Esophagus squamous epithelium (tissue), 5 donors: ENCODE measurements at regions not wholly inside any gene's neighbourhood (a gene's known extent, or its start where the extent isn't known, plus 50 kb on each side); places are given as distances from the start of the nearest gene placed in this dataset.

ENCODE experiments used
- DNase-seq: peaks from one replicate; lab custom pipeline; 2025; lab: John Stamatoyannopoulos, UW
- H3K27ac ChIP-seq, 4 donors: fragments of 200-600 bp; sonication (generic); one replicate each; pipeline ENCODE4 v1.5.1; 2016 to 2019; ENCODE audit warnings: mild to moderate bottlenecking in 1 of 4
- H3K27me3 ChIP-seq, 4 donors: fragments of 200-600 bp; sonication (generic); 1 replicate in 3 of 4; 2 replicates in 1 of 4; pipeline versions ENCODE4 v1.5.1 to v1.6.0; 2017 to 2021; ENCODE audit warnings: antibody characterized with exemption in 1 of 4
- H3K36me3 ChIP-seq, 3 donors: fragments of 200-600 bp; sonication (generic); one replicate each; pipeline ENCODE4 v1.5.1; 2016 to 2019
- H3K4me1 ChIP-seq, 3 donors: fragments of 200-600 bp; sonication (generic); one replicate each; pipeline ENCODE4 v1.5.1; 2017 to 2019
- H3K4me3 ChIP-seq, 4 donors: fragments of 200-600 bp; sonication (generic); 1 replicate in 3 of 4; 2 replicates in 1 of 4; pipeline ENCODE4 v1.5.1; 2016 to 2019; ENCODE audit warnings: mild to moderate bottlenecking in 2 of 4, moderate library complexity in 1 of 4
- H3K9me3 ChIP-seq, 3 donors: fragments of 200-600 bp; sonication (generic); one replicate each; pipeline ENCODE4 v1.5.1; 2016 to 2019
- POLR2A ChIP-seq, 4 donors: fragments of 450-650 bp; IDR thresholded peaks; one replicate each; pipeline ENCODE4 v1.6.1; 2017; ENCODE audit warnings: antibody characterized with exemption in 4 of 4, mild to moderate bottlenecking in 4 of 4, moderate library complexity in 3 of 4
- WGBS, 2 donors: methylation state at CpG; one replicate each; pipeline ENCODE4 v1.1.5; 2018; 5-methylcytosine and 5-hydroxymethylcytosine counted together
- intact Hi-C: fragments of 100-400 bp; cut with DNase I; formaldehyde crosslinking; loops from one replicate; pipeline ENCODE4 v1.15.0; 2022
- TF ChIP-seq, protein P1 (sequence below), 6 experiments: fragments of 450-650 bp in 4 of 6; fragments of 200-600 bp in 2 of 6; sonication (generic) in 2 of 6; IDR thresholded peaks; one replicate each; pipeline ENCODE4 v1.5.1; 2016 to 2019; ENCODE audit warnings: antibody characterized with exemption in 6 of 6, mild to moderate bottlenecking in 4 of 6, moderate library complexity in 4 of 6
- donor health status: DM: yes; HTN: yes; CAD: no.

DNA sequence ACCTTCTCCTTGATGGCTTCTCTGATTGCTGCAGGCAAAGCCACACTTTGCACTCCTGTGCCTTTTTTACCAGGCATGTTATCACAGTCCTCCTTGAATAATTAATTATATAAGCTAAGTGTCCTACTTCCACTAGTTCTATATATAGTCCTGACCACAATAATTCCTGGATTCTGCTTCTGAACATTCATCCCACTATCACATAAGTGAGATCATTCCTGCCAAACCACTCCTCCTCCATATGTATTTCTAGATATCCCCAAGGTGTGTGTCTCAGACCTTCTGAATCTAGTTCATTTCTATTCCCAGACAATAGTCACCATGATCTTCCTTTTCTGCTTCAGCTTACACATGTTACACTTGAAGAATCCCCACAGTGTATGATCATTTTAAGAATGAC is 1237.5 kb upstream of the MAP3K7 start:
- no peaks in the 10 kb centered on the region for H3K27me3 ChIP-seq
- no peak overlapping the region for H3K27ac ChIP-seq
- H3K9me3 ChIP-seq: no peaks in the 10 kb centered on the region
- H3K4me3 ChIP-seq: no peak overlapping the region
- no peak for DNase-seq
- TF ChIP-seq, protein P1, sequence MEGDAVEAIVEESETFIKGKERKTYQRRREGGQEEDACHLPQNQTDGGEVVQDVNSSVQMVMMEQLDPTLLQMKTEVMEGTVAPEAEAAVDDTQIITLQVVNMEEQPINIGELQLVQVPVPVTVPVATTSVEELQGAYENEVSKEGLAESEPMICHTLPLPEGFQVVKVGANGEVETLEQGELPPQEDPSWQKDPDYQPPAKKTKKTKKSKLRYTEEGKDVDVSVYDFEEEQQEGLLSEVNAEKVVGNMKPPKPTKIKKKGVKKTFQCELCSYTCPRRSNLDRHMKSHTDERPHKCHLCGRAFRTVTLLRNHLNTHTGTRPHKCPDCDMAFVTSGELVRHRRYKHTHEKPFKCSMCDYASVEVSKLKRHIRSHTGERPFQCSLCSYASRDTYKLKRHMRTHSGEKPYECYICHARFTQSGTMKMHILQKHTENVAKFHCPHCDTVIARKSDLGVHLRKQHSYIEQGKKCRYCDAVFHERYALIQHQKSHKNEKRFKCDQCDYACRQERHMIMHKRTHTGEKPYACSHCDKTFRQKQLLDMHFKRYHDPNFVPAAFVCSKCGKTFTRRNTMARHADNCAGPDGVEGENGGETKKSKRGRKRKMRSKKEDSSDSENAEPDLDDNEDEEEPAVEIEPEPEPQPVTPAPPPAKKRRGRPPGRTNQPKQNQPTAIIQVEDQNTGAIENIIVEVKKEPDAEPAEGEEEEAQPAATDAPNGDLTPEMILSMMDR (IDR thresholded peaks at IDR 0.05): no peak
- TF ChIP-seq POLR2A (IDR thresholded peaks at IDR 0.05): no peak
- intact Hi-C loops: no loop called here
- no peaks in the 10 kb centered on the region for H3K36me3 ChIP-seq
- no peaks in the 10 kb centered on the region for H3K4me1 ChIP-seq

- TF ChIP-seq, protein P1 (IDR thresholded peaks at IDR 0.05): no peak
- no peak for TF ChIP-seq POLR2A (IDR thresholded peaks at IDR 0.05)
These were observed 1235.7 kb upstream of the MAP3K7 start for GRCh38 chr6:91822581-91822980.

DNA sequence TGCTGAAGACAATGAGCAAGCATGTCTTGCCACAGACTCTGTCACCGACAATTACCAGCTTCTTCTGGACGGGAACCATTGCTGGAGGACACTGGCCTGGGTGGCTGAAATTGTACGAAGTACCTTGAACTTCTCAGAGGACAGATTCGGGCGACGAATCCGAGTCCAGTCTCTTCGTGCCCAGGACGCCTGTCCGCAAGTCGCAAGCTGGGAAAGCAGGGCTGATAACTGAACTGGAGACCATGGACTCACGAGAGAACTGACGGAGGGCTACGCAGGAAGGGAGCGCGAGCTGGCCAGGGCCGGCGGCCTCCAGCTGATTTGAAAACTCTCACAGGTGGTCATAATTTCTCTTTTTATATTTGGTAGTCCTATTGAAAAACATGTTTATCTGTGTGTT is 1229.5 kb upstream of the MAP3K7 start:
- Histone ChIP-seq H3K27ac (no peak overlapping the region), H3K27me3 (no peaks in the 10 kb centered on the region), H3K9me3 (no peaks in the 10 kb centered on the region), H3K36me3 (no peaks in the 10 kb centered on the region), H3K4me3 (no peak overlapping the region), H3K4me1 (no peaks in the 10 kb centered on the region)
- no peak for DNase-seq
- intact Hi-C loops: no loop called here
- no peak for TF ChIP-seq POLR2A (IDR thresholded peaks at IDR 0.05)
- TF ChIP-seq, protein P1 (IDR thresholded peaks at IDR 0.05): no peak
- 94 to 95% methylated on average over 8 to 17 of the region's 18 CpGs for WGBS, 2 donors

More at GRCh38 chr6:91822581-91822980, 1235.7 kb upstream of the MAP3K7 start:
- no peak overlapping the region for H3K27ac ChIP-seq
- H3K4me1 ChIP-seq: no peaks in the 10 kb centered on the region
- H3K4me3 ChIP-seq: no peak overlapping the region
- intact Hi-C loops: no loop called here
- no peaks in the 10 kb centered on the region for H3K9me3 ChIP-seq
- no peaks in the 10 kb centered on the region for H3K36me3 ChIP-seq
- DNase-seq: no peak
- no peaks in the 10 kb centered on the region for H3K27me3 ChIP-seq

DNA sequence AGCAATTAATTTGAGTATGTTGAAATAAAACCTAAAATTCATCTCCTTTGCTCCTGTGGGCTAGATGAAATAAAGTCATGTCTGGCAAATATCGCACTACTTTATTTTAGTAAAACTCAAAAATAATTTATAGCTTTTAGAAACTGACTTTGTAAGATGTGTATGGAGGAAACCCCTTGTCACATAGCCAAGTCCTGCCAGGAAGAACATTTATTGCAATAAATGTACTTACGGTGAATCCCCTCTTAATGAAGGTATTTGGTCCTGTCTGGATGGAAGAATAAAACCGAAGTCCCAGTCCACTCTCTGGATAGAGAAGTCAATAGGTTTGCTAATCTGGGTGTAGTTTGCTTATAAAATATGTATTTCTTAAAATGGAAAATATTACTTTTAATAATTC is 1226.8 kb upstream of the MAP3K7 start:
- Histone ChIP-seq H3K9me3 (no peaks in the 10 kb centered on the region), H3K4me3 (no peak overlapping the region), H3K27me3 (no peaks in the 10 kb centered on the region), H3K36me3 (no peaks in the 10 kb centered on the region), H3K27ac (no peak overlapping the region), H3K4me1 (no peaks in the 10 kb centered on the region)
- 71 to 76% methylated on average over 3 of the region's 3 CpGs for WGBS, 2 donors
- TF ChIP-seq, protein P1 (IDR thresholded peaks at IDR 0.05): no peak
- no peak for TF ChIP-seq POLR2A (IDR thresholded peaks at IDR 0.05)
- no peak for DNase-seq
- intact Hi-C loops: no loop called here

- TF ChIP-seq POLR2A (IDR thresholded peaks at IDR 0.05): no peak
- TF ChIP-seq, protein P1 (IDR thresholded peaks at IDR 0.05): no peak
- intact Hi-C loops: no loop called here
- no peaks in the 10 kb centered on the region for H3K36me3 ChIP-seq
- no peaks in the 10 kb centered on the region for H3K9me3 ChIP-seq
- no peak for DNase-seq
- no peaks in the 10 kb centered on the region for H3K27me3 ChIP-seq
- no peaks in the 10 kb centered on the region for H3K4me1 ChIP-seq
- H3K4me3 ChIP-seq: no peak overlapping the region
- no peak overlapping the region for H3K27ac ChIP-seq
- 18 to 38% methylated on average over 1 of the region's 1 CpG for WGBS, 2 donors
These were observed 1225.9 kb upstream of the MAP3K7 start for GRCh38 chr6:91812596-91813274.
